ENCODE measurements at regions not wholly inside any gene's neighbourhood (a gene's known extent, or its start where the extent isn't known, plus 50 kb on each side); places are given as distances from the start of the nearest gene placed in this dataset.
"Not testable (repeated sequence)": the region's sequence is repeated elsewhere in the genome, so short reads cannot be mapped to it uniquely, and the experiment has no call there.

DNA sequence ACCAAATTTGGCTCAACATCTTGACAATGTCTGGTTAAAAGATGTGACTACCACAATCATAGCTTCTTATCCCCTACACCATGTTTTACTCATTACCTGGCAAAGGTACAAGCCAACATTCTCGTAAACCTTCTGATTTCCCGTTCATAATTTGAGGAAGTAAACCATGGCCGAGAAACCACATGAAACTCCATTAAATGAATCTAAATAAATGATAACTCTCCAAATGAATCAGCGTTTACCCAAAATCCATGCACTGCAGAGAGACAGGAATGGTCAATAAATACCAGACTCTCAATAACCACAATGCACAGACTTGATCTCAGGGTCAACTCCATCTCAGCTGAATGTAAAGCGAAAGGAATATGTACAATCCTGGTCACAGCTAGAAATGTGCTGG is 125.2 kb downstream of the TYW3 start:
- Histone ChIP-seq H3K36me3 (ENCODE audit: insufficient read depth) (no peaks in the 10 kb centered on the region), H3K4me1 (ENCODE audit: low read depth, poor library complexity, severe bottlenecking) (peaks cover 4% of the 10 kb centered on the region), H3K27ac (no peak overlapping the region), H2AFZ (ENCODE audit: low read depth) (no peak overlapping the region), H4K20me1 (ENCODE audit: insufficient read depth) (no peaks in the 10 kb centered on the region), H3K9ac (no peak overlapping the region), H3K79me2 (ENCODE audit: insufficient read depth, low read depth) (no peaks in the 10 kb centered on the region), H3K27me3 (ENCODE audit: insufficient read depth, low read depth) (no peaks in the 10 kb centered on the region), H3K4me3 (IDR thresholded peaks at IDR 0.05; ENCODE audit: insufficient read depth, low read depth, low read length) (no peak overlapping the region), H3K4me2 (no peak overlapping the region)
- TF ChIP-seq, protein P1, sequence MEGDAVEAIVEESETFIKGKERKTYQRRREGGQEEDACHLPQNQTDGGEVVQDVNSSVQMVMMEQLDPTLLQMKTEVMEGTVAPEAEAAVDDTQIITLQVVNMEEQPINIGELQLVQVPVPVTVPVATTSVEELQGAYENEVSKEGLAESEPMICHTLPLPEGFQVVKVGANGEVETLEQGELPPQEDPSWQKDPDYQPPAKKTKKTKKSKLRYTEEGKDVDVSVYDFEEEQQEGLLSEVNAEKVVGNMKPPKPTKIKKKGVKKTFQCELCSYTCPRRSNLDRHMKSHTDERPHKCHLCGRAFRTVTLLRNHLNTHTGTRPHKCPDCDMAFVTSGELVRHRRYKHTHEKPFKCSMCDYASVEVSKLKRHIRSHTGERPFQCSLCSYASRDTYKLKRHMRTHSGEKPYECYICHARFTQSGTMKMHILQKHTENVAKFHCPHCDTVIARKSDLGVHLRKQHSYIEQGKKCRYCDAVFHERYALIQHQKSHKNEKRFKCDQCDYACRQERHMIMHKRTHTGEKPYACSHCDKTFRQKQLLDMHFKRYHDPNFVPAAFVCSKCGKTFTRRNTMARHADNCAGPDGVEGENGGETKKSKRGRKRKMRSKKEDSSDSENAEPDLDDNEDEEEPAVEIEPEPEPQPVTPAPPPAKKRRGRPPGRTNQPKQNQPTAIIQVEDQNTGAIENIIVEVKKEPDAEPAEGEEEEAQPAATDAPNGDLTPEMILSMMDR (conservative IDR thresholded peaks at IDR 0.05; ENCODE audit: low read depth, low read length), result no peak

DNA sequence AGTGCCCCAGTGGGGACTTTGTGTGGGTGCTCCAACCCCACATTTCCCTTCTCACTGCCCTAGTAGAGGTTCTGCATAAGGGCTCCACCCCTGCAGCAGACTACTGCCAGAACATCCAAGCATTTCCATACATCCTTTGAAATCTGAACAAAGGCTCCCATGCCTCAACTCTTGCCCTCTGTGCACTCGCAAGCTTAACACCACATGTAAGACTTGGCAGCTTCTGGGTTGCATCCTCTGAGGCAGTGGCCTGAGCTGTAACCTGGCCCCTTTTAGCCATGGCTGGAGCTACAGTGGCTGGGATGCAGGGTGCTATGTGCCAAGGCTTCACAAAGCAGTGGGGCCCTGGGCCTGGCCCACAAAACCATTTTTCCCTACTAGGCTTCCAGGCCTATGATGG is 128.9 kb downstream of the TYW3 start:
- TF ChIP-seq, protein P1 (conservative IDR thresholded peaks at IDR 0.05; ENCODE audit: low read depth, low read length), result no peak
- Histone ChIP-seq H3K4me3 (IDR thresholded peaks at IDR 0.05; ENCODE audit: insufficient read depth, low read depth, low read length) (no peak overlapping the region), H3K27me3 (ENCODE audit: insufficient read depth, low read depth) (no peaks in the 10 kb centered on the region), H3K4me1 (ENCODE audit: low read depth, poor library complexity, severe bottlenecking) (peaks cover 2% of the 10 kb centered on the region), H3K36me3 (ENCODE audit: insufficient read depth) (no peaks in the 10 kb centered on the region), H3K27ac (no peak overlapping the region), H3K9ac (no peak overlapping the region), H4K20me1 (ENCODE audit: insufficient read depth) (no peaks in the 10 kb centered on the region), H2AFZ (ENCODE audit: low read depth) (no peak overlapping the region), H3K4me2 (no peak overlapping the region), H3K79me2 (ENCODE audit: insufficient read depth, low read depth) (no peaks in the 10 kb centered on the region)

GRCh38 chr1:74869702-74870101 is 136.8 kb downstream of the TYW3 start:
- no peak overlapping the region for H3K9ac ChIP-seq
- H3K4me3 ChIP-seq (IDR thresholded peaks at IDR 0.05; ENCODE audit: insufficient read depth, low read depth, low read length), result no peak overlapping the region
- H3K27ac ChIP-seq, result no peak overlapping the region
- H3K36me3 ChIP-seq (ENCODE audit: insufficient read depth), result no peaks in the 10 kb centered on the region
- TF ChIP-seq, protein P1 (conservative IDR thresholded peaks at IDR 0.05; ENCODE audit: low read depth, low read length), result no peak
- no peaks in the 10 kb centered on the region for H3K79me2 ChIP-seq (ENCODE audit: insufficient read depth, low read depth)
- no peaks in the 10 kb centered on the region for H4K20me1 ChIP-seq (ENCODE audit: insufficient read depth)
- no peak overlapping the region for H3K4me2 ChIP-seq
- no peaks in the 10 kb centered on the region for H3K4me1 ChIP-seq (ENCODE audit: low read depth, poor library complexity, severe bottlenecking)
- H2AFZ ChIP-seq (ENCODE audit: low read depth), result no peak overlapping the region
- no peaks in the 10 kb centered on the region for H3K27me3 ChIP-seq (ENCODE audit: insufficient read depth, low read depth)

GRCh38 chr1:74877366-74877765 is 144.4 kb downstream of the TYW3 start:
- not testable (repeated sequence) for H3K27me3 ChIP-seq (ENCODE audit: insufficient read depth, low read depth); H3K4me1 ChIP-seq (ENCODE audit: low read depth, poor library complexity, severe bottlenecking); H3K9ac ChIP-seq; H3K27ac ChIP-seq; H4K20me1 ChIP-seq (ENCODE audit: insufficient read depth); H3K36me3 ChIP-seq (ENCODE audit: insufficient read depth); H3K4me3 ChIP-seq (IDR thresholded peaks at IDR 0.05; ENCODE audit: insufficient read depth, low read depth, low read length); H3K4me2 ChIP-seq; H3K79me2 ChIP-seq (ENCODE audit: insufficient read depth, low read depth); H2AFZ ChIP-seq (ENCODE audit: low read depth)

GRCh38 chr1:74895411-74895810 is 162.5 kb downstream of the TYW3 start:
- Histone ChIP-seq H2AFZ (ENCODE audit: low read depth) (no peak overlapping the region), H3K4me2 (no peak overlapping the region), H4K20me1 (ENCODE audit: insufficient read depth) (no peaks in the 10 kb centered on the region), H3K27me3 (ENCODE audit: insufficient read depth, low read depth) (no peaks in the 10 kb centered on the region), H3K4me3 (IDR thresholded peaks at IDR 0.05; ENCODE audit: insufficient read depth, low read depth, low read length) (no peak overlapping the region), H3K27ac (no peak overlapping the region), H3K4me1 (ENCODE audit: low read depth, poor library complexity, severe bottlenecking) (no peaks in the 10 kb centered on the region), H3K79me2 (ENCODE audit: insufficient read depth, low read depth) (no peaks in the 10 kb centered on the region), H3K9ac (no peak overlapping the region), H3K36me3 (ENCODE audit: insufficient read depth) (no peaks in the 10 kb centered on the region)
- TF ChIP-seq, protein P1 (conservative IDR thresholded peaks at IDR 0.05; ENCODE audit: low read depth, low read length), result no peak
